Left lung (tissue), 4 donors: ENCODE measurements at regions not wholly inside any gene's neighbourhood (a gene's known extent, or its start where the extent isn't known, plus 50 kb on each side); places are given as distances from the start of the nearest gene placed in this dataset.

ENCODE experiments used
- ATAC-seq: fragments of 200-7000 bp; cut with Tn5 transposase; one replicate; pipeline ENCODE4 v1.9.1; 2020; ENCODE audit warnings: moderate library complexity
- DNase-seq, 4 donors: peaks; one replicate each; pipeline ENCODE4 v3.0.0-alpha.2; 2013 to 2020
- H3K27ac ChIP-seq, 2 donors: fragments of 200-600 bp; sonication (generic) in 1 of 2; one replicate each; pipeline versions ENCODE4 v1.5.0 to v1.8.0; 2020 to 2021
- H3K27me3 ChIP-seq, 2 donors: fragments of 200-600 bp; sonication (generic) in 1 of 2; one replicate each; pipeline versions ENCODE4 v1.5.0 to v1.8.0; 2020 to 2021
- H3K36me3 ChIP-seq, 2 donors: fragments of 200-600 bp; sonication (generic) in 1 of 2; one replicate each; pipeline versions ENCODE4 v1.5.0 to v1.8.0; 2020 to 2021
- H3K4me1 ChIP-seq, 2 donors: fragments of 200-600 bp; one replicate each; pipeline ENCODE4 v1.8.0; 2021
- H3K4me3 ChIP-seq, 2 donors: fragments of 200-600 bp; sonication (generic) in 1 of 2; one replicate each; pipeline versions ENCODE4 v1.5.0 to v1.8.0; 2020 to 2021; ENCODE audit warnings: mild to moderate bottlenecking in 1 of 2
- H3K9me3 ChIP-seq, 2 donors: fragments of 200-600 bp; sonication (generic) in 1 of 2; one replicate each; pipeline versions ENCODE4 v1.5.0 to v1.8.0; 2020 to 2021
- CTCF ChIP-seq, 2 donors: fragments of 200-600 bp; sonication (generic) in 1 of 2; IDR thresholded peaks; one replicate each; pipeline versions ENCODE4 v1.5.0 to v1.8.0; 2021; ENCODE audit warnings: antibody characterized with exemption in 2 of 2
- intact Hi-C, 2 donors: fragments of 100-400 bp; cut with DNase I; formaldehyde crosslinking; loops; one replicate each; pipeline versions ENCODE4 v1.11.2 to v1.14.2; 2022
- donor health status: DM: no; HTN: yes; CAD: no.
- donor health status: DM: no; HTN: no; CAD: no.

GRCh38 chr12:92621833-92622232 is 81.0 kb upstream of the PLEKHG7 start:
- Histone ChIP-seq H3K27me3 (no peaks in the 10 kb centered on the region), H3K27ac (no peak overlapping the region), H3K4me3 (no peak overlapping the region), H3K4me1 (no peaks in the 10 kb centered on the region), H3K36me3 (no peaks in the 10 kb centered on the region), H3K9me3 (no peaks in the 10 kb centered on the region)
- TF ChIP-seq CTCF (IDR thresholded peaks at IDR 0.05), result no peak
- intact Hi-C loops, result no loop called here
- ATAC-seq (no peak), DNase-seq (no peak)

GRCh38 chr12:92621312-92621711 is 81.5 kb upstream of the PLEKHG7 start:
- no peaks in the 10 kb centered on the region for H3K36me3 ChIP-seq
- H3K9me3 ChIP-seq, result no peaks in the 10 kb centered on the region
- ATAC-seq (no peak), DNase-seq (no peak)
- intact Hi-C loops, result no loop called here
- no peaks in the 10 kb centered on the region for H3K4me1 ChIP-seq
- no peak for TF ChIP-seq CTCF (IDR thresholded peaks at IDR 0.05)
- H3K27me3 ChIP-seq, result no peaks in the 10 kb centered on the region
- no peak overlapping the region for H3K27ac ChIP-seq
- H3K4me3 ChIP-seq, result no peak overlapping the region

GRCh38 chr12:92619730-92620684 is 82.8 kb upstream of the PLEKHG7 start:
- no peaks in the 10 kb centered on the region for H3K36me3 ChIP-seq
- no peak overlapping the region for H3K27ac ChIP-seq
- H3K27me3 ChIP-seq, result no peaks in the 10 kb centered on the region
- no peak for TF ChIP-seq CTCF (IDR thresholded peaks at IDR 0.05)
- H3K4me1 ChIP-seq, result no peaks in the 10 kb centered on the region
- ATAC-seq (peak; percentile 64), DNase-seq (no peak)
- intact Hi-C loops, result no loop called here
- no peak overlapping the region for H3K4me3 ChIP-seq
- no peaks in the 10 kb centered on the region for H3K9me3 ChIP-seq

GRCh38 chr12:92619026-92619425 is 83.8 kb upstream of the PLEKHG7 start:
- Histone ChIP-seq H3K27ac (no peak overlapping the region), H3K4me1 (no peaks in the 10 kb centered on the region), H3K27me3 (no peaks in the 10 kb centered on the region), H3K4me3 (no peak overlapping the region), H3K36me3 (no peaks in the 10 kb centered on the region), H3K9me3 (no peaks in the 10 kb centered on the region)
- no peak for DNase-seq
- no peak for ATAC-seq
- TF ChIP-seq CTCF (IDR thresholded peaks at IDR 0.05), result no peak
- intact Hi-C loops, result no loop called here

GRCh38 chr12:92615703-92616102 is 87.1 kb upstream of the PLEKHG7 start:
- TF ChIP-seq CTCF (IDR thresholded peaks at IDR 0.05), result no peak
- H3K36me3 ChIP-seq, result no peaks in the 10 kb centered on the region
- no peak for DNase-seq
- no peaks in the 10 kb centered on the region for H3K4me1 ChIP-seq
- no peak overlapping the region for H3K27ac ChIP-seq
- intact Hi-C loops, result no loop called here
- no peaks in the 10 kb centered on the region for H3K27me3 ChIP-seq
- no peak overlapping the region for H3K4me3 ChIP-seq
- H3K9me3 ChIP-seq, result no peaks in the 10 kb centered on the region
- ATAC-seq, result no peak
